ENCODE measurements at regions not wholly inside any gene's neighbourhood (a gene's known extent, or its start where the extent isn't known, plus 50 kb on each side); places are given as distances from the start of the nearest gene placed in this dataset.

- no peak for DNase-seq (ENCODE audit: low read depth in 2 of 2)
- Histone ChIP-seq H3K4me3 (replicated peaks in 1 of 4; ENCODE audit: control extremely low read depth in 1 of 4, insufficient read depth in 1 of 4, low read depth in 3 of 4, low read length in 4 of 4) (no peak overlapping the region), H3K9ac (ENCODE audit: insufficient read depth, low read length) (no peak overlapping the region), H2AFZ (ENCODE audit: low read length) (no peak overlapping the region), H3K27me3 (ENCODE audit: control insufficient read depth, insufficient read depth, low read length) (no peaks in the 10 kb centered on the region), H3K4me2 (ENCODE audit: extremely low read depth, insufficient read depth, low read length) (no peak overlapping the region), H4K20me1 (ENCODE audit: control insufficient read depth, extremely low read depth, insufficient read depth, low read length) (no peaks in the 10 kb centered on the region), H3K4me1 (ENCODE audit: control insufficient read depth, extremely low read depth, insufficient read depth, low read length) (no peaks in the 10 kb centered on the region), H3K79me2 (ENCODE audit: control insufficient read depth, insufficient read depth, low read length) (no peaks in the 10 kb centered on the region), H3K36me3 (ENCODE audit: control insufficient read depth, insufficient read depth, low read length) (no peaks in the 10 kb centered on the region), H3K9me3 (ENCODE audit: control insufficient read depth, insufficient read depth, low read depth, low read length) (no peaks in the 10 kb centered on the region), H3K27ac (ENCODE audit: insufficient read depth, low read length) (no peak overlapping the region)
- no peak for TF ChIP-seq CTCF (conservative IDR thresholded peaks at IDR 0.05 in 1 of 2, IDR thresholded peaks at IDR 0.05 in 1 of 2; ENCODE audit: low read depth in 1 of 2, low read length in 2 of 2)
- no peak for TF ChIP-seq EZH2 (IDR thresholded peaks at IDR 0.05; ENCODE audit: low read length, missing control alignments)
These were observed 609.2 kb downstream of the CSNK1G3 start for GRCh38 chr5:124121198-124121597.

GRCh38 chr5:124114911-124115310 lies 602.9 kb downstream of the CSNK1G3 start:
- no peak overlapping the region for H3K4me3 ChIP-seq (replicated peaks in 1 of 4; ENCODE audit: control extremely low read depth in 1 of 4, insufficient read depth in 1 of 4, low read depth in 3 of 4, low read length in 4 of 4)
- H3K27me3 ChIP-seq (ENCODE audit: control insufficient read depth, insufficient read depth, low read length) = no peaks in the 10 kb centered on the region
- H3K27ac ChIP-seq (ENCODE audit: insufficient read depth, low read length) = no peak overlapping the region
- no peak overlapping the region for H3K9ac ChIP-seq (ENCODE audit: insufficient read depth, low read length)
- no peak overlapping the region for H3K4me2 ChIP-seq (ENCODE audit: extremely low read depth, insufficient read depth, low read length)
- no peak overlapping the region for H2AFZ ChIP-seq (ENCODE audit: low read length)
- no peak for DNase-seq (ENCODE audit: low read depth in 2 of 2)
- H4K20me1 ChIP-seq (ENCODE audit: control insufficient read depth, extremely low read depth, insufficient read depth, low read length) = no peaks in the 10 kb centered on the region
- no peaks in the 10 kb centered on the region for H3K9me3 ChIP-seq (ENCODE audit: control insufficient read depth, insufficient read depth, low read depth, low read length)
- no peaks in the 10 kb centered on the region for H3K4me1 ChIP-seq (ENCODE audit: control insufficient read depth, extremely low read depth, insufficient read depth, low read length)
- H3K79me2 ChIP-seq (ENCODE audit: control insufficient read depth, insufficient read depth, low read length) = no peaks in the 10 kb centered on the region
- no peaks in the 10 kb centered on the region for H3K36me3 ChIP-seq (ENCODE audit: control insufficient read depth, insufficient read depth, low read length)
- TF ChIP-seq CTCF (conservative IDR thresholded peaks at IDR 0.05 in 1 of 2, IDR thresholded peaks at IDR 0.05 in 1 of 2; ENCODE audit: low read depth in 1 of 2, low read length in 2 of 2) (no peak), EZH2 (IDR thresholded peaks at IDR 0.05; ENCODE audit: low read length, missing control alignments) (no peak)

- no peak overlapping the region for H3K4me3 ChIP-seq (replicated peaks in 1 of 4; ENCODE audit: control extremely low read depth in 1 of 4, insufficient read depth in 1 of 4, low read depth in 3 of 4, low read length in 4 of 4)
- no peaks in the 10 kb centered on the region for H4K20me1 ChIP-seq (ENCODE audit: control insufficient read depth, extremely low read depth, insufficient read depth, low read length)
- no peak overlapping the region for H3K27ac ChIP-seq (ENCODE audit: insufficient read depth, low read length)
- H3K4me2 ChIP-seq (ENCODE audit: extremely low read depth, insufficient read depth, low read length) = no peak overlapping the region
- H3K27me3 ChIP-seq (ENCODE audit: control insufficient read depth, insufficient read depth, low read length) = no peaks in the 10 kb centered on the region
- no peaks in the 10 kb centered on the region for H3K79me2 ChIP-seq (ENCODE audit: control insufficient read depth, insufficient read depth, low read length)
- H3K9me3 ChIP-seq (ENCODE audit: control insufficient read depth, insufficient read depth, low read depth, low read length) = no peaks in the 10 kb centered on the region
- H3K9ac ChIP-seq (ENCODE audit: insufficient read depth, low read length) = no peak overlapping the region
- TF ChIP-seq EZH2 (IDR thresholded peaks at IDR 0.05; ENCODE audit: low read length, missing control alignments) (no peak), CTCF (conservative IDR thresholded peaks at IDR 0.05 in 1 of 2, IDR thresholded peaks at IDR 0.05 in 1 of 2; ENCODE audit: low read depth in 1 of 2, low read length in 2 of 2) (no peak)
- H3K36me3 ChIP-seq (ENCODE audit: control insufficient read depth, insufficient read depth, low read length) = no peaks in the 10 kb centered on the region
- no peak overlapping the region for H2AFZ ChIP-seq (ENCODE audit: low read length)
- peak in 1 of 2 donors; percentile 20 for DNase-seq (ENCODE audit: low read depth in 2 of 2)
- H3K4me1 ChIP-seq (ENCODE audit: control insufficient read depth, extremely low read depth, insufficient read depth, low read length) = no peaks in the 10 kb centered on the region
These were observed 599.9 kb downstream of the CSNK1G3 start for GRCh38 chr5:124111886-124112285.

All from fibroblast of lung (primary cell).